Omental fat pad (tissue), 3 donors: ENCODE measurements at regions not wholly inside any gene's neighbourhood (a gene's known extent, or its start where the extent isn't known, plus 50 kb on each side); places are given as distances from the start of the nearest gene placed in this dataset.

Experiments
- ATAC-seq: fragments of 150-250 bp; one replicate; pipeline ENCODE4 v1.9.1; 2016; ENCODE audit warnings: mild to moderate bottlenecking, moderate library complexity; ENCODE audit not compliant: low FRiP score
- DNase-seq: peaks from one replicate; pipeline ENCODE4 v3.0.0-alpha.2; 2019; ENCODE audit warnings: low spot score
- CTCF ChIP-seq, 3 donors: fragments of 450-650 bp; IDR thresholded peaks; one replicate each; pipeline ENCODE4 v1.5.1; 2016 to 2017; ENCODE audit warnings: antibody characterized with exemption in 3 of 3, mild to moderate bottlenecking in 3 of 3, moderate library complexity in 2 of 3

- no peak for DNase-seq
- TF ChIP-seq CTCF (IDR thresholded peaks at IDR 0.05) = no peak
- ATAC-seq = peak; percentile 72
Measured at GRCh38 chr18:6605115-6605869, 124.2 kb upstream of the ARHGAP28 start.

DNA sequence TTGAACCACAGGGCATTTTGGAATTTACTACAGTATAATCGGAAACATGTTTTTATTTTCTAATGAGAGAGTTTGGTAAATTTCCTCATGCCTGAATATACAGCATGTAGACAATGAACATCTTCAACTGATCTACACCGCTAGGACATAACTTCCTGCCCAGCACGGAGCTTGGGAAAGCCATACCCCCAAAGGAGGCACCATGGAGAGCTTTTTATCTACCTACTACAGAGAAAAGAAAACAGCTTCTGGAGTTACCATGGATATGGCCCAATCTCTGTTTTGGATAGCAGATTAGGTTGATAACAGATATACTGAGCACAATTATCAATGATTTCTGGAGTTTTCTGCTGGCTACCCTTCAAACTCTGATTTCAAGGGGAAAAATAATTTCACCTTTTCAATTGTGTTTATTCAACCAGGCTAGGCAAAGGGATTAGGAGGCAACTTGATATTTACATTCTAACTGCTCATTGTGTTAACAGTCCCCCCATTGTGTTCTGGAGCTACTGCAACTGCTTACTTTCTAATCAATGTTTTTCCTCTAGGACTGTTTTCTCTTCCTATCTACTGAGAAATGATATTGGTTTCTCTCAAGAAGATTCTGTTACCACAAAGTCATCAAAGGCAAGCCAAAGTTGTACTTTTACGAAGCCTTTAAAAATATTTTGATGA lies 123.0 kb upstream of the ARHGAP28 start:
- ATAC-seq (no peak), DNase-seq (no peak)
- no peak for TF ChIP-seq CTCF (IDR thresholded peaks at IDR 0.05)

DNA sequence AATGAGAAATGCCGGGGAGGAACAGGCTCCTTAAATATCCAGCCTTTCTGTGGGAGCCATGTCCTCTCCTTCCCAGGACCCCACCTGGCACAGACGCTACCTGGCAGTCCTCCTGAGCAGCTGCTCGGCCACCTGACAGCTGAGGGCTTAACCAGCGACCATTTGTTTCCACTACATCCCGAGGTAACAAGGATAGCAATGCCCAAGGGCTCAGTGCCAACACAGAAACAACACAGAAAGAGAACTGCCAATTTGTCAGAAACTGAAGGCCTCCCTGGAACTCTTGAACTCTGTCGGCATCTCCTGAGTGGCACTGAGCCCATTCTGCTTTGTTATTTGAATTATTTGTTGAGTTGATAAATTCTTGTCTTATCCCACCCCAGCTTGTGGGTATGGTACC lies 122.2 kb upstream of the ARHGAP28 start:
- TF ChIP-seq CTCF (IDR thresholded peaks at IDR 0.05) = no peak
- no peak for ATAC-seq

DNA sequence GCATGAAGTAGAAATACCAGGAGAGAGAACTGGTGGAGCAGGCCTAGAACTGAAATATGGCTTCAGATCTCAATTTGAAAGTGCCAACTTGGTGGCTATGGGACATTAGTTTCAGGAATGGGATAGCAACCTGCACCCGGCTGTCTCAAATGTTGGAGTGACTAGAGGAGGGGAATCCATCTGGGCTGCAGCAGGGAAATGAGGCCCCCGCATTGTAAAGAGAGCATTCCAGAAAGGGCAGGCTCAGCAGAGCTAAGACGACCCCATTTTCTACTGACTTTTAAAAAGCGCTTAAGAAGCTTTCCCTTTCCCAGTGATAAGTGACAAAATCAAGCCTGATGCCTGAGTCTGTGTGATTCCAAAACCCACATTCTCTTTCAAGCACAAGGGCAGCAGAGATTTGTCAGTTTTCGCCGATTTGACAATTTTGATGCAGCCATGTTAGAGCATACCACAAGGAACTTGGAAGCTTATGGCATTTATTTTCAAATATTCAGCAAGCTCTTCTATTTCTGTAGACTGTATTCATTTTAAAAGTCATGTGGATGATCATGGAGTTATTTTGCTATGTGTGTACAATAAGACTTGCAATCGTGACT lies 119.8 kb upstream of the ARHGAP28 start:
- ATAC-seq = no peak
- TF ChIP-seq CTCF (IDR thresholded peaks at IDR 0.05) = no peak
- no peak for DNase-seq

More for the DNA sequence above, 122.2 kb upstream of the ARHGAP28 start:
- DNase-seq = no peak

DNA sequence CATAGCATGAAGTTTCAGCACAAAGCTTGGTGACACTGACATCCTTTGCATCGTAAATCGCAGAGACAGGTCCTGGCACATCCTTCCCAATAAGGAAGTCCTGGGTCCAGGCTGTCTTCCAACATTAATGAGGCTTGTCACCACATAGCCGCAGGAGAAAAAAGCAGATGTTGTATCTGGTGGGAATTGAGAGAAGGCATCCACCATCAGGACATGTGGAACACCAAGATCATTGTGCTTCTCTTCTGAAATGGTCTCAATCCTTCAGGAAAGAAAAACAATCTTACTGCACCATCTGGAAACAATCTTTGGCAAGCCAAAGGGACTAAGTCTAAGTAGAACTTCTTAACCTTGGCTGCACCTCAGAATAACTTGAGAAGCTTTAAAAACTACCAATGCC lies 119.0 kb upstream of the ARHGAP28 start:
- DNase-seq (no peak), ATAC-seq (no peak)
- TF ChIP-seq CTCF (IDR thresholded peaks at IDR 0.05) = no peak

DNA sequence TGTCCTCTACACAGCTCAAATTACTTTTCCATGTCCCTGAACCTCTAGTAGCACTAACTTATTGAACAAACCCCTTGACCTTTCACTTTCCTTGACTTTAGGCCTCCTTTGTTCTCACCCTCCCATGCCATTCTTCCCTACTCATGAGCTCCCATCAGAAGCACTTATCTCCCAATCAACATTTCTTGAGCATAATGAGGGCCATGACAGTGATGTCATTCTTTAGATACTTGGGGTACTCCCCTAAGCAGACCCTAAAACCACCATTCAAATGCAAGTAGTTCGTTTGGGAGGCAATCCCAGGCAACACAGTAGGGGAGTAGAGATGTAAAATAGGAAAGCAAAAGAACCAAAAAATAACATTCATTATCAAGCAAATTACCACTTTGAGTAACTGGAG lies 115.9 kb upstream of the ARHGAP28 start:
- DNase-seq = no peak
- no peak for TF ChIP-seq CTCF (IDR thresholded peaks at IDR 0.05)
- ATAC-seq = no peak
